Left renal cortex interstitium (tissue), 4 donors: ENCODE measurements at regions not wholly inside any gene's neighbourhood (a gene's known extent, or its start where the extent isn't known, plus 50 kb on each side); places are given as distances from the start of the nearest gene placed in this dataset.

Experiments
- DNase-seq, 4 donors: peaks; one replicate each; pipeline ENCODE4 v3.0.0-alpha.2; 2013; ENCODE audit warnings: low read depth in 4 of 4, low spot score in 2 of 4, missing footprints in 1 of 4

DNA sequence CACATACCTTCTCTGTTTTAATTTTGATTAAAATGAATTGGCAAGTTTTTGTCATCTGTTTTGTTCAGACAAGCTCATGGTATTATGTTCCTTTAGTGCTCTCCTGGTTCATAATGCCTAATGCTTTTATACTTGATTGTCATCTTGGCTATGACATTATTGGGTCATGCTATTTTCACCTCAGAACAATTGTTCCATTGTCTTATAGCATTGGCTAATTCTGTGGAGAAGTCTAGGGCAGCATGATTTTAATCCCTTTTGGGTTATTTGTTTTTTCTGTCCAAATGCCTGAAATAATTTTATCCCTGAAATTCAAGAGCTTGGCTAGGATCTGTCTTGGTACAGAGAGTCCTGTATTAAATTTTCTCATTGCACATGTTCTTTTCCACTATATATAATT, 83.8 kb upstream of the CCDC85A start:
- DNase-seq = no peak

DNA sequence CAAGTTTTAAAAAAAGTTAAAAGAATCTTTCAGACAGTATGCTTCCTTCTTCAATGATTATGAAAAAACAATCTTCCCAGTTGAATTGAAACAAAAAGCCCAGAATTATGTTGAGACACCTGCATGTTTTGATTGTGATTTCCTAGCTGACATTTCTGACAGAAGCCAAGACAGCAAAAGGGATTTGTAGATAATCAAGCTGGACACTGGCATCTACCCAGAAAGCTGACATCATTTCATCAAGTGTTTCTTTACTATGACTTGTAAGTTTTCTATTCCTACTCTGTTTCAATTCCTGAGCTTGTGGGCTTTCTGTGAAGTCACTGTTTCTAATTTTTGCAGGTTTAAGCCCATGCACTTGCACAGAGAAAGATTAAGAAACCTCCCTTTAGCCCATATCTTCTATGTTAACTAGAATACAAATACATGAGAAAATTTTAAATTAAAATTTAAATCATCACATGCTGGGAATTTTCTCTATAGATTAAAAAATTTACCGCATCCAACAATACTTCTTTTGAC, 82.9 kb upstream of the CCDC85A start:
- no peak for DNase-seq

DNA sequence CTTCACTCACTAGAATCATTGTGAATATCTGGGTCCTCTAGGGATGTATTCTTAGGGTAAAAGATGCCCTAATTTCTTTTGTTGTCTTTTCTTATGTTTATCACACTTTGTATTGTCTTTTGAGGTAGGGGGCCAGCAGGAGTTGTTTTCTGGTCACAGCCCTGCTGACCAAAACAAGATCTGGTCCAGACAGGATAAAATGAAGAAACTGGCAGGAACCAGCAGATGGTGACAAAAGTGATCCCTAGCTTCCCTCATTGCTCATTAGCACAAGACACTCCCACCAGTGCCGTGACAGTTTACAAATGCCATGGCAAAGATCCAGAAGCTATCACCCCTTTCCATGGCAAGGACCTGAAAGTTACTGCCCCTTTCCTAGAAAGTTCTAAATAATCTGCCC, 81.7 kb upstream of the CCDC85A start:
- DNase-seq = no peak

DNA sequence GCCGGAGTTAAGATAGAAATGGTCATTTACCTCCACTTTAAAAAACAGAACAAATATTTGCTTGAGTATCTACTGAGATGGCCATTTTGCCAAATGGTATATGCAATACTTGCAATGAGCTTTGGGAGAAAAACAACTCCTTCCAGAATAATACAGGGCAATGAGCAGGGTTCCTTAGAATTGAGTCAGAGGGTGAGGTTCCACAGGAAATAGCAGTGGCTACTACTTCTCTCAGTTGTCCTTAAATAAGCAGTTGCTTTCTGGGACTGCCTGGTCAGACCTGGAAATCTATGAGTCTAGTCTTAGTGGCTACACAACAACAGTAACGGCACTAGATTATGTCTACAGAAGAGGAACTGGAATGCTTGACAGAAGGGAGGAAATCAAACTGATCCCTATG, 80.9 kb upstream of the CCDC85A start:
- DNase-seq = no peak

DNA sequence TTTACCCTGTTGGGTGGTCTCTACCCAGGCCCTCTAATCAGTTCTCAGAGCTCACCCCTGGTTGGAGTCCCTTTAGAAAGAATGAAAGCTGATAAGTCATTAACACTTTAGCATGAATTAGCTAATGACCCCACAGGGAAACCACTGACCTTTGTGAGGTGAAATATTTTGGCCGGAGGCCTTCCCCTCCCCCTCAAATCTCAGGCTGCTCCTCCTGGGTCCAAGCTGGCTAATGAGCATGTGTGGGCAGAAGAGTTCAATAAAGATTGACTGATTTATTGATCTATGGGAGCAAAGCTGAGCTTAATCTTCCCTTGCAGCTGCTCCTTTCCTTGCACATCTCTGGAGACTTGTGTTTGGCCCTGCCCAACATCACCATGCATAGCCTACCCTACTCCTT, 78.8 kb upstream of the CCDC85A start:
- DNase-seq = no peak

DNA sequence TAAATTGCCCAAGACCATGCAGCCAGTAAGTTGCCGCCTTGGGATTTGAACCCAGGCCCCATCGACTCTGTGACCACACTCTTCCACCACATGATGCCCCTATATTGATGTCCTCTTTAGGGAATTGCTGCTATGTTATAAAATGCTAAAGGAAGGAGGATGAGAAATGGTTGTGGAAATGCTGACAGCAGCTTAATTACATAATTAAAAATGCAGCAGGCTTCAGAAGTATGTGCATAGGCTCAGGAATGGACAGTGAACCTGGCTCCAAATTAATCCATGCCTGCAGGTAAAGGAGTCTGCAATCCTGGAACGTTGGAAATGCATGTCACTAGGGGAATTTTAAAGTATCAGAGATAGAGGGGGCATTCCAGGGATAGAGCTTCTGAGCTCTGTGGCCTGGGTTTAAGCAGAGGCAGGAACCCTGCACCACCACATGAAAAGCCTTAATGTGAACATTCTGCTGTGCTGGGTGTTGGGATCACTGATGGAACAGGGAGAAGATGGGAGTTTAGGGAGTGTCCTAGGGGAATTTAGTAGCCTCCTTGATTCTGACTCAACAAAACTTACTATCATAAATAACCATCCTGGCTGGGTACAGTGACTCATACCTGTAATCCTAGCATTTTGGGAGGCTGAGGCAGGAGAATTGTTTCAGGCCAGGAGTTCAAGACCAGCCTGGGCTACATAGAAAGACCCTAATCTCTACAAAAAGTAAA, 76.1 kb upstream of the CCDC85A start:
- no peak for DNase-seq

DNA sequence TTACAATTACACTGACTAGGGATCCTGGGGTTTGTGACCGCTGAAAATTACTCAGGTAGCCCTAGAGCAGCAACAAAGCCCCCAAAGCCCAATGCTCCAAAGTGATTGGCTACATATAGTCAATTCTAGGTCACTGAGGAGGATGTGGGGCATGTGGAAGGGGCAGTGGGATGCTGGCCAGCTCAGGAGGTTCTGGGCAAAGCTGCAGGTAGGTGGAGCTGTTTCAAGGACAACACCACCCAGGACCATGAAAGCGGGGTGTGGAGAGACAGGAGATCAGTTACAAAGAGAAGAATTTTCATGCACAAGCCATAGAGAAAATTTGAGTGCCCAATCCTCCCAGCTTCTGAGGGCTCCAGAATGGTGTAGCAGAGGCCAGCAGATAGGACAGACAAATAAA, 75.0 kb upstream of the CCDC85A start:
- no peak for DNase-seq

DNA sequence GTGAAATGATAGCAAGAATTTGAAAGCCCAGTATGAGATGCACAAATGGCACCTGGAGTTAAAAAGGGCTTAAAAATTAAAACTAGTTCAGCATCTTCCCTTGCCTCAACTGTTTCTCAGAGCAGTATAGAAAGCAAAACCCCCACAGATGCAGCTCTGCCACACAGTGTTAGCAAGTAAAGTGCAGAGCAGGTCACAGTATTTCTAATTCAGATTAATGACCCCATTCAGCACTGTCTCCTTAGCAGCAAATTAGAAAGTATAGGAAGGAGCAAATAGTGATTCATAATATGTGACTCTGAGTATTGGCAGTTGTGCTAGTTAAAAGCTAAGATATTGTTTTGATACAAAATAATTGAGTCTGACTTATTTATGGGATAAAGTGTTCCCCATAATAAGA, 73.8 kb upstream of the CCDC85A start:
- DNase-seq = no peak

DNA sequence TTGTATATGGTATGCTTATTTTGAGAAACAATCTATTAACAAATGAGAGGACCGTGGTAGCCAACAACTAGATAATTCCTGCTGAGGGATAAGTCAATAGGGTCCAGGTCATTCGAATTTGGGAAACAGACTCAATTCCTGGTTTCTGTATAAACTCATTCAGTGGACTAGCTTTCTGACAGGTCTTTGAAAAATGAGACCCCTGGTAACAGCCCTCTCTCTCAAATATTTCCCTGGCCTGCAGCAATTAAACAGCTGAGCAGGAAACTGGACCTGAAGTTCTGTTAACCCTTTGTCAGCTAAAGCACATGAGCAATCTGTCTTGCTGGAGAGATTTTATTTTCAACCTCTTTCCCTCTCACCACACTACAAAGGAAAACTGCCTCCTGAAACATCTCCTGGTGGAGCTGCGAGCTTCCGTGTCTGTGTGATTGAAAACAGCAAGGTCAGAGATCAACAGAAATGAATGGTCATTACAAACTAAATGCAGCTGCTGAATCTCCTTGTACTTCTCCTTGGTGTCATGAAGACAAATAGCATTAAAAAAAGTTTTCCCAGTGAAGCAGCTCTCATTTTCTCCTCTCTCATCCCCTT, 70.3 kb upstream of the CCDC85A start:
- DNase-seq = peak in 2 of 4 donors; percentile 28 to 35

DNA sequence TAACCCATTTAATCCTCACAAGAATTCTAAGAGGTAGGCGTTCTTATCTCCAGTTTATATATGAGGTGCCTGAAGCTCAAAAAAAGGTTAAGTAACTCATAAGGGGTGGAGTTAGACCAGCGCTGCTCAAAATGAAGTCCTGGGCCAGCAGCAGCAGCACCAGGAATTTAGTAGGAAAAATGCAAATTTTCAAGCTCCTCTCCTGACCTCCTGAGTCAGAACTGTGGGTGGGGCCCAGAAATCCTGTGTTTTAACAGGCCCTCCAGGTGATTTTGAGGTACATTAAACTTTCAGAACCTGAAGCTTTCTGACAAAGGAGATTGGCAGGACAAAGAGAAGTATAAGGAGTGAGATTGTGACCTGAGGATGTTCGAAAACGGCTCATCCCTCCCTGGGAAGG, 66.0 kb upstream of the CCDC85A start:
- DNase-seq = no peak

DNA sequence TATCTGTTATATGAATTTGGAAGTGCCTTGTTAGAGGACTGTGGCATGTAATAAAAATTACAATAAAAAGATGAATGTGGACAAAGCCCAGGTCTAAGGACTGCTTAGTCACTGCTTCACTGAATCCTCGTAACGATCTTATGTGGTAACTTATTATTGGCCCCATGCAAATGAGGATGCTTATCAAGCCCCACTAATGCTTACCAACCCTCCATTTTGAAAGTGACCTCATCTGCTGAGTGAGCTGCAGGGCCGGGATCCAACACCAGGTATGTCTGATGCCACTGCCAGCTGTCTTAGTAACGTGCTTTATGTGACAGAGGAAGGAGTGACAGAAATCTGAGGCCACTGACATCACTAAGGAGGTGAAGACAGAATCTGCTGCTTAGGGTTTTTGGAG, 65.3 kb upstream of the CCDC85A start:
- no peak for DNase-seq

DNA sequence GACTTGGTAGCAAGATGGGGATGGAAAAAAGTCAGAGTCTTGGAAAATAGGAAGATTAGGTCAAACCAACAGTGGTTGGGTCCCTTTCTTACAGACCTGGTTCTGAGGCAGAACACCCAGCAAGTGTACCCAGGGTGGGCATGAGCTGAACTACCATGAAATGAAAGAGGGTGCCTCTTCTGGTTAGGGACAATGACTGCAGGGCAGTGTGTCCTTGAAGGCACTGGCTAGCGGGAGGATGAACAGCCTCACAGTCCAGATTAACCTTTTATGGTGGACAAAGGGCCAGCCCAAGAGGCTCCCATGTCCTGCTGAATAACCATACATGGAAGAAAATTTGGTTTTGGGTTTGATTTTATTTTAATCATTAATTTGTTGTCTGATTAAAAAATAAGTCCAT, 61.8 kb upstream of the CCDC85A start:
- no peak for DNase-seq

DNA sequence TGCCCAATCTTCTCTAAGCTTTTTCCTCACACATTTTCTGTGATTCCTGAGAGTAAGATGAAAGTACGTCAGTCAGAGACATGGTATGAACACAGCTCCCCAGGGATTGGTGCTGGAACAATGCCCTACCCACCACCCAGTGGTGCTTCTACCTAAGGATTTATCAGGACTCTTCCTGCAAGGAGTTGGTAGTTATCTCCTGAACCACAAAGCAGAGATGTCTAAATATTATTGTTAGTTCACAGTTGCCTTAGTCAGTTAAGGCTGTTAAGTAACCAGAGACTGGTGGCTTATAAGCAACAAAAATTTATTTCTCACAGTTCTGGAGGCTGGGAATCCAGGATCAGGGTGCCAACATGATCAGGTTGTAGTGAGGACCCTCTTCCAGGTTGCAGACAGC, 60.3 kb upstream of the CCDC85A start:
- DNase-seq = no peak

DNA sequence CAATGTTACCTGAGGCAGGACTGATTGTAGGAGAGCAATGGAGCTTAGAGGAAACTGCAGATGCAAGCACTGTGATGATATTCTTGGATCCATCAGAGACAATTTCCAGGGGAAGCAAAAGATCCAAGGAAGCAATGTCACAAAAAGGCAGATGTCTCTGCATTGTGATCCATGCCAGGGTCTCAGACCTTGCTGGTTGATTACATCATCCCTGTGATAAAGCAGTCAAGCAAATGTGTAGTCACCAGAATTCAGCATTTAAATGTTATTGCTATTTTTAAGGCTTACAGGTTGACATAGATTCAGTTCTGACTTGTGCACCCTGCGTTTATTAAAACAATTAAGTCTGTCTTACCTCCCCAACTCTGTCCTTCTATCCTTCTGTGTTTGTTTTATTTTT, 56.8 kb upstream of the CCDC85A start:
- DNase-seq = no peak

DNA sequence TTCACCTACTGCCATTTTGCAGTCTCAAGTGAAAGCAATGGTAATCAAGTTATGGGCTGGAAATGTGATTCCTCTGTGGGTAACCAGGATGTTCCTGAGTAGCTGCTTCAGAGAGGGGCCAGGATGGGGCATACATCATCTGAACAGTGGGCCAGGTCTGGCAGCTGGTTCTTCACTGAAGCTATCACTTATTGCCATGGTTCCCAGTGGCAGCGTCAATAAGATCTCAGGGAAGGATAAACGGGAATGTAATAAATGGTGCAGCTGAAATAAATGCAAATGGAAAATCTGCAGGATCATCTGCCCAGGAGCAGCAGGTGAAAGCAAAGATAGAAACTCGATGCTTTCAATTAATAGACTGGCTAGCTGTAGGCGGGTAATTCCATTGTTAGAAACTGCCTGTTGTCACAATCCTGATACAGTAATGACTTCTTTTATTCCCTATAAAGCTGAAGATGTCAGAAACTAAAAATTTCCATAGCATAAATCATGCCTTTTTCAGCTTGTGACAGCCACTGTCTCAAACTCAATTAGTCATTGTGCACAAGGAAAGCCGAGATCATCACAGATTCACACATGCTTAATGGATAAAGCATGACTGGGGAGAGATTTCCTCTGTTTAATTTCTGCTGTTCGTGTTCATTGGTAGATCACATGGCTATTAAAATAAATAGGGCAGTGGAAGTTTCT, 56.2 kb upstream of the CCDC85A start:
- DNase-seq = no peak

DNA sequence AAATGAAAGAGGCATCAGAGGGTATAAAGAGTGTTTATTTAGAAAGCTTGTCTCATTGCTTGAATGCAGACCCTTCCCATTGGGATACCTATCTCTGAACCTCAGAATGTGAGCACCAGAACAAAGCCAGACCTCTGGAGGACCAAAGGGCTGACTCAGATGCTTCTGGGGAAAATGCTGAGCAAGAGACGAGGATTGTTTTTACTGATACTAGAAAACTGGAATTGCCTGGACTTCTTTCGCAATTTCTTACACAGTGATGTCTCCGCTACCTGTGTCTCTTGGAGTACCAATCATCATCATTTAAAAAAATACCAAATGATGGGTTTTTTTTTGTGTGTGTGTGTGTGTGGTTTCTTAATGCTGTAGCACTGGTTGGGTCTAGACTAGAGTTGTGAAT, 55.6 kb upstream of the CCDC85A start:
- DNase-seq = no peak

DNA sequence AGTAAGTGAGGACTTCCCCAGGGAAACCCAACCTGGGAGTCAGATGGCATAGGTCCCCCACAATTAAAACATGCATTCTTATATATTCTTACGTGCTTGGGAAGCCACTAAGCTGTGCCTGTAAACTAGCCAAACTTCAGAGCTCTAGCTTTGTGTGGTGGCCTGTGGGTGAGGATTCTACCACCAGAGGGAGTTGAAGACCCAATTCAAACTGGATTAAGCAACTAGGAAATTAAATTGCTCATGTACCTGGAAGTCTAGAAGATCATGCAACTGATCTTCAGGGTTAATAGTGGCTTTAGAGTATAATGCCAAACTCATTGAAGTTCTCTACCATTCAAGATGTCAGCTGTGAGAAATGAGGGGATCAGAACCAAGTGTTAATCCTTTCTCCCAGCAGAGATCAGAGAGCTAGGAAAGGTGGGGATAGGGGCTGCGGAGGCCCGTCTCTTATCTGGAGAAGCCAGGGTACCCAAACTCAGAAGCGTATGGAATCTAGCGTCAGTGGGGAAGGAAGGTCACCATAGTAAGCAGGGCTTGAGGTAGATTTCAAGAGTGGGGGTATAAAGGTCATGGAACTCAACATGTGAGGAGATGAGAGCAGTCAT, 53.2 kb upstream of the CCDC85A start:
- peak in 1 of 4 donors; percentile 23 for DNase-seq

DNA sequence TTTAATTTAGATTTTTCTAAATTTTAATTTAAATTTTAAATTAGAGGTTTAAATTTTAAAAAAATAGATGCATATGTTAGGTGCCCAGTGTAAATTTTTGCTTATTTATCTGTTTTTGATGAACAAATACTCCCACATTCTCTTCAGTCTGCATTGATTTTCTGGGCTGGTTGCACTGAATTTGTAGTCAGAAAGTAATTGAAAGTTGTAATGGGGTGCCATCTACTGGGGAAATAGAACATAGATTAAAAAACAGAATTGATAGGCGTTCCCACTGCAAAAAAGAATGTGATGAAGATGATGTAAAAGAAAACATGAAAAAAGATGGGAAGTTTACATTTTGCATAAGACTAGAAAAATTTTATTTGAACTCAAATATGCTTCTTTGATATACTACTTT, 51.7 kb upstream of the CCDC85A start:
- peak in 2 of 4 donors; percentile 11 to 45 for DNase-seq

DNA sequence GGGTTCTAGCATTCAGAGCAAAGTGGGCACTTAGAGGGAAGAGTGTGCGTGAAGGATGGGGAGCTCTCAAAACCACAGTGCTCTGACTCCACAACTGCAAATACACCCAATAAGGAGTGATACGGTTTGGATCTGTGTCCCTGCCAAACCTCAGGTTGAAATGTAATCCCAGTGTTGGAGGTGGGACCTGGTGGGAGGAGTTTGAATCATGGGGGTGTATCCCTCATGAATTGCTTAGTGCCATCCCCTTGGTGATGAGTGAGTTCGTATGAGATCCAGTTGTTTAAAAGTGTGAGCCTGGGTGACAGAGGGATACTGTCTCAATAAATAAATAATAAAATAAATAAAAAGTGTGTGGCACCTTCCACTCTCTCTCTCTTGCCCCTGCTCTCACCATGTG, 50.3 kb upstream of the CCDC85A start:
- DNase-seq = no peak

DNA sequence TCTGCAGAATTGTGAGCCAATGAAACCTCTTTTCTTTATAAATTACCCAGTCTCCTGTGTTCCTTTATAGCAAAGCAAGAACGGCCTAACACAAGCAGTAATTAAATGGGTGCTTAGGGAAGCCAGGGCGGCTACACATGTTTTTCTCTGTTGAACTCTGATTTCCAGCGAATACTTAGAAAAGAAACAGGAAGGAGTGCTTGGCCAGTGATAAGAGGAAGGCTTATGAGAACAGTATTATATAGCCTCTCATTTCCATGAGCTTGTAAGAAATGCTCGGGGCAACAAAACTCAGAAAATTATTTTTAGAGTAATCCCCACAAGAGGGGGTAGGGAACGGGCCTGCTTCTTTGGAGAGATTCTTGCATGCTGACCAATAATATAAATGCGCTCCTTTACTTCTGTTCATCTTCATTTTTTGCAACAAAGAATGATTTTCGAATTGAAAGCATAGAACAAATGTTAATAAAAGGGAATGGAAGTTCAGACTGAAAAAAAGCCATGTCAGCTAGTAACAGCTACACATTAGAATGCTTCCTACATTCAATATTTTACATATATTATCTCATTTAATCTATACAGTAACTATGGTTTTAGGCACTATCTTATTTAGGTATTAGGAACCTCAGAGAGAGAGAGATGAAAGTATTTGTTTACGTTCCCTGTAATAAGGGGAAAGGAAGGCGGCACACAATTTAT, 49.7 kb upstream of the CCDC85A start:
- DNase-seq = no peak
